NCI-H2227 (cell line): ENCODE measurements at regions not wholly inside any gene's neighbourhood (a gene's known extent, or its start where the extent isn't known, plus 50 kb on each side); places are given as distances from the start of the nearest gene placed in this dataset.

Experiments used
- DNase-seq: peaks from one replicate; lab custom pipeline; 2025; ENCODE audit not compliant: unreplicated experiment; lab: John Stamatoyannopoulos, UW

DNA sequence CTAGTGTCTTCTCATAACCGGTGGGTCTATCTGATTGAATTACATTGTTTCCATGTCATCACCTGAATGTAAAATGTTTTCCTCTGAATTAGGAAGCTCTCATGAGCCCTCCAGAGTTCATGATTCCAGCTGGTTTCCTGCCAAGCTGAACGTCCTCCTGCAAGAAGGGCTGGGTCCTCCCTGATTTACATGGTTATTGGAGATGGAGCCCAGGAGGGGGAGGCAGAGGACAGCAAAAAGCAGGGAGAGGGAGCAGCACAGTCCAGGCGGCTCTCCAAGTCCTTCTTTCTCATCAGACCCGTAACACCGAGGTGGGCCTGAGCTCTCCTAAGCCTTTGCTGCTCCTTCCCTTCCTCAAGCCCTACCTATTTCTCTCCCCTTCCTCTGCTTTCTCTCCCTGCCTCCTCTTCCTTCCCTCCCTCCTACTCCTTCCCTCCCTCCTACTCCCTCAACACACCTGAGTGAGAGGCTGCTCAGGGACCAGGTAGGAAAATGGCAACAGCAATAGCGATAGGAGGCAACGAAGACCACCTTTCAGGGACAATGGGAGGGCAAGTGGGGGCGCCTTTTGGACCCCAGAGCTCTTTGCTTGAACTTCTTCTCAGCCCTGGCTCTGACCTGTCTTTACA lies 265.9 kb downstream of the PRDM2 start:
- peak; percentile 76 for DNase-seq

DNA sequence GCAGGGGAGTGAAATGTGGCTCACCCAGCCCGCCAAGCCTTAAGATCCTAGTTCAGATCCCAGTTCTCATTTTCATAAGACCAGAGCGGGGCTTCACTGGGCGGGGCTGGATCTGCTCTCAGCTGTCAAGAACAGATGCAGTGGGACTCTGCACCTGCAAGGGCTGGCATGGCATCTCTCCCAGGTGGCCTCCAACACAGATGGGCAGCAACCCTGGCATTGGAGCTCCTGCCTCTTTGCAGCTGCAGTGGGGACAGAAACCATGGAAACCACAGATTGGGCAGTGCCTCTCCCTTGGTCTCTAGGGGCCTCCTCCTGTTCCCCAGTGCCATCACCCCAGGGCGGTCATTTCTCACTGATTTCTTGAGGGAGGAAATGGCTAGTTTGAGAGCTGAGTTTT lies 267.7 kb downstream of the PRDM2 start:
- DNase-seq, result no peak

DNA sequence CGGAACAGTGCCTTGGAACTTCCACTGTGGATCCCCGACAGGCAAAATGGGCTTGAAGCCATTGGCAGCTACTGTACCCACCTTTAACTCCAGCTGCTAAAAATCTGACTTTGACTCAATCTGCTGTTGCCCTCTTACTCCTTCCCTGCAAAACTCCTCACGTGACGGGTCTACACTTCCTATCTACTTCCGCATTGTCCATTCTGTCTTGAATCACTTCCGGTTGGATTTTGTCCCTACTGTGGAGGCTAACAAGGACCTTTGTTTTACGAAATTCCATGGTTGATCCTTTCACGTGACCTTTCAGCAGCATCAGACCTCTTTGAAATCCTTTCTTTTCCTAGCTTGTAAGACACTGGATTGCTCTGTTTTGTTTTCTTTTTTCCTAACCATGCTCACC lies 268.4 kb downstream of the PRDM2 start:
- no peak for DNase-seq

DNA sequence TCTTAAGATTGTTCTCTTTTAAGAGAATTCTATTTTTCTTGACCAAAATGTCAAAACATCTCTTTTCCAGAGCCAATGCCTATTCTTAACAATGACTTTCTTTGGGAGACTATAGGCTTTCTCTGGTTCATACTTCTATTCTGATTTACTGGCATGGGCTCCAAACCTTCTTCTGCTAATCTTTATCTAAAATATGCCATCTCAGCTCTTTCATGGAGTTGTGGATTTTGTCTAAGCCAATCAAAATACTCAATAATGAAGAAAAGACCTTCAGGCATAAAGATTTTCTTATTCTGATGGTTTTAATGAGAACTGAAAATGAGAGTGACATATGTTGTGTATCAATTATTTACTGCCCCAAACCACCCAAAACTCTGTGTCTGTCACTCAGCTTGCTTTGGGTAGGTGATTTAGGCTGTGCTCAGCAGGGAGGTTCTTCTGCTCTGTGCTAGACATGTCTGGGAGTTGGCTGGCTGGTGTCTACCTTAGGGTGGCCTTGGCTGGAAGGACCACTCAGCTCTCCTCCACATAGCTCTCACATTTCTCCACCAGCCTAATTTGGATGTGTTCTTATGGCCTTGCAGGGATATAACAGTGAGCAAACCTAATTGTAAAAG lies 270.8 kb downstream of the PRDM2 start:
- no peak for DNase-seq

DNA sequence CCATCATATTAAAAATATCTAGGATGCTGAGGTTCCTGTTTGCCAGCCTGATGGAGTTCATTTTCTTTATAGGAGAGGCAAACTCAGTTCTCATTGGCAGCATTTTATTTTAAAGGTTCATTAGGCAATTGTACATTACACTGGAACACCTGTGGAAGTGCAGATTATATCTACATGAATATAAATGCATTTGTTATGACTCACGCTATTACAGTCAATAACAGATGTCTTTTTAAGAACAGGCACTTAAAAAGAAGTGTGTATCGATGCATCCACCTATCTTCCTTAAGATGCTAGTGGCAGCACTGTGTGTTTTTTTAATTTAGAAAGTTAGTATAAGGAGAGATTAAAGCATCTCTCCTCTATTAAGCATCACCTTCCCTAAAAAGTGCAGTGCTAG lies 276.5 kb downstream of the PRDM2 start:
- DNase-seq, result no peak

DNA sequence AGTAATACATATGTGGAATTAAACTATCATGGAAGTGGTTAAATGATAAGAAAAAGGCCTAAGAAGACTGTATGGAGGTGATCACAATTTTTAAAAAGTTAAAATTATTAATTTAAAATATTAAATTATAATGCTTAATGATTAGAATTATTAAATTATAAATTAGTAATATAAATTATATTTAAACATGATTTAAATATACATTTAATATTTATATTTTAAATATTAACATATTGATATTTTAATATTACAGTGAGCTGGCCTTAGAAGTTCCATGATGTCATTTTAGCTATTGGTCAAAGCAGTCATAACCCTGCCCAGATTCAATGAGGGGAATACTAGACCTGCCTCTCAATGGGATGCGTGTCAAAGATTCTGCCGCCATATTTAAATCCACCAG lies 281.2 kb downstream of the PRDM2 start:
- no peak for DNase-seq

DNA sequence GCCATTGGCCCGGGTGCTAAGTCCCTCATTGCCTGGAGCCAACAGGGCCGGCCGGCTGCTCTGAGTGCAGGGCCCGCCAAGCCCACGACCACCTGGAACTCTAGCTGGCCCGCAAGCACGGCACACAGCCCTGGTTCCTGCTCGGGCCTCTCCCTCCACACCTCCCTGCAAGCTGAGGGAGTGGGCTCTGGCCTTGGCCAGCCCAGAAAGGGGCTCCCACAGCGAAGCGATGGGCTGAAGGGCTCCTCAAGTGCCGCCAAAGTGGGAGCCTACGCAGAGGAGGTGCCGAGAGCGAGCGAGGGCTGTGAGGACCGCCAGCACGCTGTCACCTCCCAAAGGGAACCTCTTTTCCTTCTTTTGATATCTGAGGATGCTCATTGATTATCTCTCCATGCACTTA lies 283.4 kb downstream of the PRDM2 start:
- no peak for DNase-seq

DNA sequence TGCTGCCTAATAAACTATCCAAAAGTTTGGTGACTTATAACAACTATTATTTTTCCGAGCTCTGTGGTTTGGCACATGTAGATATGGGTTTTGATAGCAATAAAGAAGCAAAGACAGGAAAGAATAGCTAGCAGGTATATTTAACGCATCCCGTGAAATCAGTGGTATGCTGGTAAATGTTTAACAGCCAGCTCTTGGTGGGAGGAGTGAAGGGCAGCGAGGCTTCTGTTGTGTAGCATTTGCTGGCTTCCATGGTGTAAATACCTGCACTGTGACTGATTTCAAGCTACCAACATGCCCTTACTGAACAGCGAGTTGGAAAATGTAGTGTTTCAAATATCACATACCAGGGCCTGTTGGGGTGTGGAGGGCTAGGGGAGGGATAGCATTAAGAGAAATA lies 291.0 kb downstream of the PRDM2 start:
- DNase-seq, result no peak

DNA sequence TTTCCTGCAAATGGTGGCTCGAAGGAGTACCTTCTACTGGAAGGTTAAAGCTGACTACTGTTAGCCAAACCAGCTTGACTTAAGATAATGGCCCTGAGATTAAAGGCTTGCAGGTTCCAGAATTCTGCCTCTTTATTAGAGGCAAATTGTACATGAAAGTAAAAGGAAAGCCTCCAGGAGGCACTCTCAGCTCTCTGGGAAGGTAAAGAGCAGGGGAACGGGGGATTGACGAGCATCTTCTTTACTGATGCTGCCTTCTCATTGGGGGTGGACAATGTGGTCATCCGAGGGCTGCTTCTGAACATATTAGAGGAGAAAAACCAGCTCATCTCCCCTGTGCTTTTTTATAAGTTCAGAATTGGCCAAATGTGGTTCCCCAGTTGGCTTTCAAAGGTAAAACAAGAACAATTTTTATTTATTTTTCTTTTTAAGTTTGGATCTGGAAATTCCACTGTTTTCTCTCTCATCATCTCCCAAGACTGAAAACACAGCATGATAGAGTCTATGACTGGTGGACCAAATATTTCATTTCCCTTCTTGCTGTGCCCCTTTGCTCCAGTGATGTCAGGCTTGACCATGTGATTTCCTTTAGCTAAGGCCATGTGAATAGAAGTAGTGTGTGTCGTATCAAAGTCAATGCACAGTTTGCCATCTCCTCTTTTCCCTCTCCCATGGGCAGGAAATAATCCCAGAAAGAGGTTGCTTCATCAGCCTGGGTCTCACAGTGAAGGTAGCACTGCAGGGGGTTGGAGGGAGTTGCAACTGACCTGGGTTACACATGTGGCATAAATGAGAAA lies 292.7 kb downstream of the PRDM2 start:
- no peak for DNase-seq

DNA sequence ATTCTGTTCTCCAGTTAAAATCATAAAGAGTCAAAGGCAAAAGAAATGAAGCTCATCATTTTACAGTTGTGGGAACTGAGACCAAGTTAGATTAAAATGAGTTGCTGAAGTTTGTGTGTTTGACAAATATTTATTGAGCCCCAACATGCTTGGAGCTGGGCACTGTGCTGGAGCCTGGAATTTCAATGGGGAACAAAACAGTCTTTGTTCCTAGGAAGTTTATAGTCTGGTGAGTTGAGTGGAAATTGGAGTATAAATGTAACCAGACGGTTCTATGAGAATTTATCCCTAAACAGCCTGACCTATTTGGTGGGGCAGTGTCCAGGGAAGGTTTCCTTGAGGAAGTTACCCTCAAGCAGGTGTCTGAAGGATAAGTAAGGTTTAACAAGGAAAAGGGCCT lies 294.4 kb downstream of the PRDM2 start:
- DNase-seq, result no peak

DNA sequence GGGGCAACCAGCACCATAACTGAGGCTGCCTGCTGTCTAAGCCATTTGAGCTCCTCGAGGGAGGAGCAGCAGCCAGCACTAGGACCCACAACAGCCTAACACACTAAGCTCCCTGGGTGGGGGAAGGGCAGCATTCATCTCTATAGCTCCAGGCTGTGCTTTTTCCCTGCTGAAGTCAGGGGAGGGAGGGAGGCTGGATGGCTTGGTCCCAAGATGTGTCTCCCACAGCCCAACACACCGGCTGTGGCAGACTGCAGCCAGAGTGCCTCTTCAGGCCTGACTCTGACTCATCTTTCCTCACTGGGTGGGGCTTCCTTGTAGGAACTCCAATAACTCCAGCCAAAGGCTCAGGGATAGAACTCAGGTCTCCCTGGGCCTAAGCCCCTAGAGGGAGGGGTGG lies 296.3 kb downstream of the PRDM2 start:
- DNase-seq, result no peak

DNA sequence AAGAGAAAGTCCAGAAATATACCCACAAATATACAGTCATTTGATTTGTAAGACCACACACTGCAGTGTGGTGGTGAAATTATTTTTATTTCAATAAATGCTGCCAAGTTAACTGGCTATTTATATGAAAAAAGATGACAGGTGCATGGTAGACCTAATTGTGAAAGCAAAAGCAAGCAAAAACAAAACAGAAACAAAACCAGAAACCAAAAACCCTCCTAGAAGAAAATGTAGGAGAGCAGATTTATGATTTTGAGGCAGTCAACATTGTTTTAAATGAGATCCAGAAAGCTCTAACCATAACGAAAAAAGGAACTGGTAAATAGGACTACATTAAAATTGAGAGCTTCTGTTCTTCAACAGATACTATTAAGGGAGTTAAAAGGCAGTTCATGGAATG lies 303.6 kb downstream of the PRDM2 start:
- no peak for DNase-seq

DNA sequence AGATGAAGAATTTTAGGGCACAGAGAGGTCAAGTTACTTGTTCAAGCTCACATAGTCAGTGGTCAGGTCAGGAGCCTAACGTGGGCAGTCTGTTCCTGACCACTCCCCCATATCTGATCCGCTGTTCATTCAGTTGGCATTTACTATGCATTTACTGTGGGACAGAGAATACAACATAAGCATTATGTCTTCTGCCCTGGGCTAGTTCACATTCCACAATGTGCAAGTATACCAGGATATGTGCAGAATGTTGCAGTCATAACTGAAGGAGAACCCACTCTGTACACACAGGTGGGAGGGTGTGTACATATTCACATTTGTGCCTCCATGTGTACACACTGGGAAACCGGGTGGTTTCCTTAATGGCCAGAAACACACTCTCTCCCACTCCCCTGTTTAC lies 309.6 kb downstream of the PRDM2 start:
- no peak for DNase-seq

DNA sequence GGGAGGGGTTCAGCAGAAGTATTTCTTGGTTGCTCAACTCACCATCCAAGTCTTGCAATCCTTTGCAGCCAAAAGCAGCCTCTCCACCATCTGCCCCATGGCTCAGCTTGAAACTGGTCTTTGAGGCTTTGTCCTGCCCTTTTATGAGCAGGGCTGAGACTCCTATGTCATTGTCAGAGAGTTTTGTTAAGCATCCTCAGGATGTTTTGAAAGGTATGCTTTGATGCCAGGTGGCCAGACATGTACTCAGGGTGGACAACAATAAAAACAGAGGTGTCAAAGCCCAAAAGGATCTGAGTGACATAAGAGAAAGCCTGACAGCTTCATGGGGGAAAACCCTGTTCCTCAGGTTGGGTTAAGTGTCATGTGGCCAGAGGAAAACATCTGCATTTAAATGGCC lies 310.5 kb downstream of the PRDM2 start:
- no peak for DNase-seq

DNA sequence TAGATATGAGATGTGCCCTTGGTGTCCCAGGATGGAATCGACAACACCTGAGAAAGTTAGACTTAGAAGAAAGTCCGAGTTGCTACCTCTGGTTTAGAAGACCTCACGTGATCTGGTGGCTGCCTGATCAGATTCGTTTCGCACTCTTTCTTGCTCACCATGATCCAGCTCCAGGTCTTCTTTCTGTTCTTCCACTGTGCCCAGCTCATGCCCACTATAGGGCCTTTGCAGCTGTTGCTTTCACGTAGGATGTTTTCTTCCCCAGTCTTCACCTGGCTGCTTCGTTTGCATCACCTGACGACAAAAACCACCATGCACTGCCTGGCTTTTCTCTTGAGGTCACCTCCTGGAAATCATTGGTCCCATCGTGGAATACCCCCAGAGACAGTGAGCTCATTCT lies 311.1 kb downstream of the PRDM2 start:
- no peak for DNase-seq

DNA sequence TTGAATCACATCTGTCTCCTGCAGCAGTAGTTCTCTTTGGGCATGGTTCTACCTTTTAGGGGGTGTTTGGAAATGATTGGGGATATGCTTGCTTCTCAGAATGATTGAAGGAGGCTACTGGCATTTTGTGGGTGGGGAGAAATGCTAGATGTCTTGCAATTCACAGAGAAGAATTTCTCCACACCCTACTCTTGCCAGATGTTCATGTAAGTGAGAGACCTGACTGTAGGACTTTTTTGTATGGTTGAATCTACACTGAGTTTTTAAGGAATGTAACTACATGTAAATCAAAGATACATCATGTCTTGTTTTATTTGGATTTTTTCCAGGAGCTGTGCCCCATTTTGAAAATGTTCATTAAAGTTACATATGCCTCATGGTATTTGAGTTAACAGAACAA lies 311.9 kb downstream of the PRDM2 start:
- no peak for DNase-seq

DNA sequence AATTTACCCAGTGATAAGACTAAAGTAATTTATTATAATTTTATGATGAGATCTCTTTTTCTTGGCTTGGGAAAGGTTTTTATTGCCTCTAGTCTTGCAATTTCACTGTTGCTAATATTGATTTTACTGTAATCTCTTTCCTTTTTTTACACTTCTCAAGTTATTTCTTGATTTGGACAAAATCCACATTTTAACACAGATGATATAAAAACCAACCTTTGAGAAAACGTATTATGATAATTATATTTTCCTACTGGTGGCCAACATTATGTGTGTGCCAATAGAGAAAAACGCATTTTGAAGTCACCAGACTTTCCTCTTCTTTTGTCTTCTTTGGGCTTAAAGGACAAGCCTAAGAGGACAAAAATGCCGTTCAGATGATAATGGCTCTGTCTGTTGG lies 314.9 kb downstream of the PRDM2 start:
- DNase-seq, result no peak

DNA sequence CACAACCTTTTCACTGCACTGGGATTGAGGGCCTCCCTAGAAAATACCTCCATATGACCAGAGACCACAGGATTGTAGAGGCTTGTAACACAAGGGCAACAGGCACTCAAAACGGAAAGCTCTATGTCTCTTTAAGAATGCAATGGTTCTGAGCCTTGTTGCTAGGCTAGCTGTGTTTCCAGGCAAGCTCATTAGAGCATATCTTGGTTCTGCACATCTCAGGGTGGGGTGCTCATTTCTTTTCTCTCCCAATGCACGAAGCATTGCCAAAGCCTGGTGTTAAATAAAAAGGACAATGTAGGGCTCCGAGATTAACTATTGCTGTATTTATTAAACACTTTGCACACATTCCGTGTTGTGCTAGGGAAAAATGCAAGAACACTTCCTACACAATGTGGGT lies 315.9 kb downstream of the PRDM2 start:
- DNase-seq, result no peak

DNA sequence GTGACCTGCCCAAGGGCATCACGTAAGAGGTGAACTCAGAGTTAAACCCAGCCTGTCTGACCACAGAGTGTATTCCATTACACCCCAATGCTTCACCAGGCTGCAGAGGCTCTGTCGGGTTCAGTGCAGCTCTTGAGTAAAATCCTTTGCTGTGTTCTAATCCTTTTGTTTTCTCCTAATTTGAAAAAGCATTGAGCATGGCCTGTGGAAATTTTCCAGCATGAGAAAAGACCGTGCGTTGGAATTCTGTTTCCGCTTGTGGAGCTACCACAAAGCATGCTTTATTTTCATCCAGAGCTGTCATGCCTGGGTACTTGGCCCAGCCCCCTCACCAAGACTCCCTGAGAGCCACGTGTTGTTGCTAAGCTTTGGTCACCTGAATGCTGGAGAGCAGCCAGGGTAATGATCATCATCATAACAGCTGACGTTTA lies 317.6 kb downstream of the PRDM2 start:
- DNase-seq, result peak; percentile 22

DNA sequence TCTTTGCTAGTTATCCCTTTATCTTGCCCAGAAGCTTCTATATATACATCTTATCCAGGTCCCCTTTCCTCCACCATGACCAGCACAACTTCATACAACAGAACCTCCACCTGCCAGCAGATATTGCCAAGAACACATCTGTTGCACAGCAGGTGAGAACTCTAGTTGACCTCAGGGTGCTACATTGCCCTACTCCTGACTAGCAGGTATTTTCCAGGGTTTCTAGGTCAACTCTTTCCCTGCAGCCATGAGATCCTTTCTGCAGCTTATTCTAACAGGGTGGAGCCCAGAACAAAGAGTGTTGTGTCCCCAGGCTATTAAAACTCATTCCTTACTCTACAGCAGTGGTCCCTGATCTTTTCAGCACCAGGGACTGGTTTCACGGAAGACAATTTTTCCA lies 319.5 kb downstream of the PRDM2 start:
- DNase-seq, result no peak

DNA sequence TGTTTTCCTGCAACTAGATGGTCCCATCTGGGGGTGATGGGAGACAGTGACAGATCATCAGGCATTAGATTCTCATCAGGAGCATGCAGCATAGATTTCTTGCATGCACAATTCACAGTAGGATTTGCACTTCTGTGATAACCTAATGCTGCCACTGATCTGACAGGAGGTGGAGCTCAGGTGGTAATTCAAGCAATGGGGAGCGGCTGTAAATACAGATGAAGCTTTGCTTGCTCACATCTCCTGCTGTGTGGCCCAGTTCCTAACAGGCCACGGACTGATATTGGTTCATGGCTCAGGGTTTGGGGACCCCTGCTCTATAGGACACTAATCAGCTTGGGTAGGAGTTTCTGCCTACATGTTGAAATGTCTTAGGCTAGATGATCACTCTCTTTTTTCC lies 320.0 kb downstream of the PRDM2 start:
- DNase-seq, result no peak

DNA sequence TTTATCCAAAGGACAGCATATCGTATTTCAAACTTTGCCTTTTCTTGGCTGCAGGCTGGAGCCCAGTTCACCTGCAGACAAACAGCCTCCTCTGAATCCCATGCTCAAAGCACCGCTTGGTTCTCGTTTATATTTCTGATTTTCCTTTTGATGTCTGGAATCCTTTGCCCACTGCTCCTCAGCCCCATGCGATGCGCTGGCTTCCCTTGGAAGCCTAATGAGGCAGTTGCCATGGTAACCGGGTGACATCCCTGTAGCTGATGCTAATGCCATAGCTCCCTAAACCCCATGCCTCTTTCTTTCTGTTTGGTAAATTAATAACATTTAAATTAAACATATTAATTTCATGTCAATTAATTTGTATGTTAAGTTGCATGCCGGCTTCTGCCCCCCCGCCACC lies 327.1 kb downstream of the PRDM2 start:
- peak; percentile 79 for DNase-seq
